GM10248 (cell line): ENCODE measurements at regions not wholly inside any gene's neighbourhood (a gene's known extent, or its start where the extent isn't known, plus 50 kb on each side); places are given as distances from the start of the nearest gene placed in this dataset.

Source experiments
- CTCF ChIA-PET: fragments of 300-600 bp; sonication (Branson Sonifier 250); formaldehyde crosslinking; extraction: SDS; loops from one replicate; lab custom pipeline; 2021; ENCODE audit warnings: antibody characterized with exemption; lab: Yijun Ruan, JAX
- POLR2A ChIA-PET: fragments of 350-650 bp; sonication (Branson Sonifier 250); formaldehyde crosslinking; extraction: SDS; loops from one replicate; lab custom pipeline; 2020; ENCODE audit warnings: antibody characterized with exemption; lab: Yijun Ruan, JAX
- DNase-seq: peaks from one replicate; pipeline ENCODE4 v3.0.0; 2012; ENCODE audit errors: extremely low spot score
- TF ChIP-seq, protein P1 (sequence below): IDR thresholded peaks from 2 replicates; pipeline ENCODE4 v1.5.1; 2012; ENCODE audit warnings: mild to moderate bottlenecking, low read depth; ENCODE audit errors: extremely low read depth, missing control alignments, control extremely low read depth

DNA sequence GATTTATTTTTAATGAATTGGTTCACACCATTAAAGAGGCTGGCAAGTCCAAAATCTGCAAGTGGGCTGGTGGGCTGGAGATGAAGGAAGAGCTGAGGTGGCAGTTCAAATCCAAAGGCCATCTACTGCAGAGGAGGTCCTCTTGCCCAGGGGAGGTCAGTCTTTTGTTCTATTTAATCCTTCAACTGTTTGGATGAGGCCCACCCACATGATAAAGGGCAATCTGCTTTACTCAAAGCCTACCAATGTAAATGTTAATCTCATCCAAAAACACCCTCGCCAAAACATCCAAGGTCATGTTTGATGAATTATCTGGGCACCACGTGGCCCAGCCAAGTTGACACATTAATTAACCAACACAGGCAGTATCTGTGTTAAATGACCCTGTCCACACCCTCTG lies 99.0 kb downstream of the RRAGC start:
- ChIA-PET POLR2A (no interaction called here), CTCF (no interaction called here)
- TF ChIP-seq, protein P1, sequence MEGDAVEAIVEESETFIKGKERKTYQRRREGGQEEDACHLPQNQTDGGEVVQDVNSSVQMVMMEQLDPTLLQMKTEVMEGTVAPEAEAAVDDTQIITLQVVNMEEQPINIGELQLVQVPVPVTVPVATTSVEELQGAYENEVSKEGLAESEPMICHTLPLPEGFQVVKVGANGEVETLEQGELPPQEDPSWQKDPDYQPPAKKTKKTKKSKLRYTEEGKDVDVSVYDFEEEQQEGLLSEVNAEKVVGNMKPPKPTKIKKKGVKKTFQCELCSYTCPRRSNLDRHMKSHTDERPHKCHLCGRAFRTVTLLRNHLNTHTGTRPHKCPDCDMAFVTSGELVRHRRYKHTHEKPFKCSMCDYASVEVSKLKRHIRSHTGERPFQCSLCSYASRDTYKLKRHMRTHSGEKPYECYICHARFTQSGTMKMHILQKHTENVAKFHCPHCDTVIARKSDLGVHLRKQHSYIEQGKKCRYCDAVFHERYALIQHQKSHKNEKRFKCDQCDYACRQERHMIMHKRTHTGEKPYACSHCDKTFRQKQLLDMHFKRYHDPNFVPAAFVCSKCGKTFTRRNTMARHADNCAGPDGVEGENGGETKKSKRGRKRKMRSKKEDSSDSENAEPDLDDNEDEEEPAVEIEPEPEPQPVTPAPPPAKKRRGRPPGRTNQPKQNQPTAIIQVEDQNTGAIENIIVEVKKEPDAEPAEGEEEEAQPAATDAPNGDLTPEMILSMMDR = no peak
- no peak for DNase-seq

- TF ChIP-seq, protein P1 = no peak
- DNase-seq = no peak
- ChIA-PET POLR2A (no interaction called here), CTCF (interaction anchor here (1.2 kb wide), 1 partner anchor 22 kb away, joined by 4 read pairs; no protein-coding TSS in a partner anchor)
Observed at GRCh38 chr1:38758820-38759219, 100.8 kb downstream of the RRAGC start.

DNA sequence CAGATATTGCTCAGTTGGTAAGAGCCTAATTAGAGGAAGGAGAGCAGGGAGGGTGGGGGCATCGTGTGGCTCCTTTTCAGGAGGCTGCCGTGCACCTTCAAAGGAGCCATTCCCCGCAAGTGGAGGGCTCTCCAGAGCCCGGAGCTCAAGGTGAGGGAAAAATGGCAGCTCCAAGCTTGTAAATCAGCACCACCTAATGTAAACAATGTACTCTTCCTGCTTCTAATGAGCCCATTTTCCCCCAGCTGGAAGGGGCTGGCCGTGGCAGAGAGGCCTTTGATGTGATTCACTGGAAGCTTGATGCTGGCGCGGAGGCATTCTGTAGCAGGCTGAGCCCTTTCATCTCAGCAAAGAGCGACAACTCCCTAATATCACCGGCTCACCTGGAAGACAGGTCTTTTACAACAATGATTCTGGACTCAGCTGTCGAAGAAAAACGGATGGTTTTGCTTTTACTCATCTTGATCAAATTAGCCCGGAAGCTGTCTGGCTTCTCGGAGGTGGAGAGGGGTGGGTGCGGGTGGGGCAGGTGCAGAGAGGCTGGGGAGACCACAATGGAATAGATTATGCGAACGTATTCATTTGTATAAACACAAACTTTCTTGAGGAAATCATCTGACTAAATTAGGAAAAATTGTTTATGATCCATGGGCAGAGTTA lies 112.5 kb downstream of the RRAGC start:
- DNase-seq = no peak
- POLR2A ChIA-PET = no interaction called here
- TF ChIP-seq, protein P1 = no peak
- CTCF ChIA-PET = interaction anchor here (0.6 to 1.2 kb wide), 2 partner anchors 10 to 627 kb away, joined by 3 read pairs; no protein-coding TSS in a partner anchor

DNA sequence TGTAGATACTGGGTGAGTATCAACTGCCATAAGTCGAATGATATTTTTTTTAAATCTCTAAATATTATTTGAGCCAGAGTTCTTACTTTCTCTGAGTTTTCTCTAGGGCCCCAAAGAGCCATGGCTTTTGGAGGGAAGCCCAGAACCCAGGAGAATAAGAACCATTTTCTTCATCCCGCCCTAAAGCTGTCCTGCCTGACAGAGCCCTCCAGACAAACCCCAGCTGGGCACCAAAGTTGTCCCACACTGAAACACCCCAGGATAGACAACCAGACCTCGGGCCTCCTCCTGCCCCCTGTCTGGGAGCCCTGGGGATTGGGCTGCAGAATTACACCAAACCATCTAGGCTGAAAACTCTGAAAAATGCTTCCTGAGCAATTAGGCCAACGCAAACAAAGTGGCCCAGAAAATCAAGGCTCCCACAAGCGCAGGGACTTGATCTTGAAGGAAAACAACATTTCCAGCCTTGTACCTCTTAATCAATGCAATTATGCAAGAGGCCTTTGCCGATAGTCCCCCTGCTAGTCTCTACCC lies 113.1 kb downstream of the RRAGC start:
- ChIA-PET POLR2A (no interaction called here), CTCF (no interaction called here)
- TF ChIP-seq, protein P1 = no peak
- DNase-seq = no peak

- DNase-seq = no peak
- TF ChIP-seq, protein P1 = no peak
- ChIA-PET CTCF (interaction anchor here (1.0 kb wide), 1 partner anchor 12 kb away, joined by 3 read pairs; no protein-coding TSS in a partner anchor), POLR2A (no interaction called here)
Observed at GRCh38 chr1:38745476-38746401, 113.8 kb downstream of the RRAGC start.
